SK-N-SH treated with all-trans-retinoic acid at 6 μM for 48 hours (cell line): ENCODE measurements at regions not wholly inside any gene's neighbourhood (a gene's known extent, or its start where the extent isn't known, plus 50 kb on each side); places are given as distances from the start of the nearest gene placed in this dataset.

ENCODE experiments used
- ATAC-seq: fragments of 200-7000 bp; cut with Tn5 transposase; 3 replicates; pipeline ENCODE4 v1.9.1; 2020; ENCODE audit warnings: mild to moderate bottlenecking, moderate library complexity
- ARNTL ChIP-seq: fragments of 450-650 bp; formaldehyde crosslinking; IDR thresholded peaks from 2 replicates; pipeline ENCODE4 v1.5.0; 2020; ENCODE audit warnings: low read depth, mild to moderate bottlenecking, moderate library complexity, borderline replicate concordance
- BACH2 ChIP-seq: fragments of 250-450 bp; sonication (Bioruptor Pico); IDR thresholded peaks from 2 replicates; pipeline ENCODE4 v1.9.0; 2021; ENCODE audit warnings: mild to moderate bottlenecking, borderline replicate concordance
- CREB5 ChIP-seq: fragments of 250-450 bp; sonication (Bioruptor Pico); IDR thresholded peaks from 2 replicates; pipeline ENCODE4 v1.5.1; 2020; ENCODE audit warnings: low read depth, mild to moderate bottlenecking, moderate library complexity
- CSDC2 ChIP-seq: fragments of 250-450 bp; sonication (Bioruptor Pico); IDR thresholded peaks from 2 replicates; pipeline ENCODE4 v1.5.0; 2020; ENCODE audit warnings: mild to moderate bottlenecking, moderate library complexity
- CSRNP3 ChIP-seq: fragments of 250-450 bp; sonication (Bioruptor Pico); IDR thresholded peaks from 2 replicates; pipeline ENCODE4 v1.5.1; 2021; ENCODE audit warnings: mild to moderate bottlenecking, moderate library complexity
- ESRRG ChIP-seq: fragments of 250-450 bp; sonication (Bioruptor Pico); IDR thresholded peaks from 2 replicates; pipeline ENCODE4 v1.6.1; 2021; ENCODE audit warnings: mild to moderate bottlenecking
- GLIS3 ChIP-seq: fragments of 250-450 bp; sonication (Bioruptor Pico); IDR thresholded peaks from 2 replicates; pipeline ENCODE4 v1.5.0; 2020; ENCODE audit warnings: mild to moderate bottlenecking, moderate library complexity
- ISL1 ChIP-seq: fragments of 250-450 bp; sonication (Bioruptor Pico); IDR thresholded peaks from 2 replicates; pipeline ENCODE4 v2.1.2; 2022; ENCODE audit warnings: mild to moderate bottlenecking, moderate library complexity
- OSR1 ChIP-seq: fragments of 250-450 bp; sonication (Bioruptor Pico); IDR thresholded peaks from 2 replicates; pipeline ENCODE4 v1.8.0; 2022; ENCODE audit warnings: moderate library complexity, mild to moderate bottlenecking, inconsistent platforms
- PATZ1 ChIP-seq: fragments of 250-450 bp; sonication (Bioruptor Pico); IDR thresholded peaks from 2 replicates; pipeline ENCODE4 v1.8.0; 2020; ENCODE audit warnings: mild to moderate bottlenecking, moderate library complexity, borderline replicate concordance
- POU6F1 ChIP-seq: fragments of 250-450 bp; sonication (Bioruptor Pico); IDR thresholded peaks from 2 replicates; pipeline ENCODE4 v1.8.0; 2021; ENCODE audit warnings: low read depth, mild to moderate bottlenecking, moderate library complexity, borderline replicate concordance
- PPARA ChIP-seq: fragments of 250-450 bp; sonication (Bioruptor Pico); IDR thresholded peaks from 2 replicates; pipeline ENCODE4 v1.5.0; 2020; ENCODE audit warnings: mild to moderate bottlenecking, borderline replicate concordance
- RARB ChIP-seq: fragments of 250-450 bp; sonication (Bioruptor Pico); IDR thresholded peaks from 2 replicates; pipeline ENCODE4 v1.8.0; 2021; ENCODE audit warnings: mild to moderate bottlenecking, moderate library complexity
- SNAI2 ChIP-seq: fragments of 250-450 bp; sonication (Bioruptor Pico); IDR thresholded peaks from 2 replicates; pipeline ENCODE4 v1.5.0; 2020; ENCODE audit warnings: mild to moderate bottlenecking, moderate library complexity
- TCF4 ChIP-seq: fragments of 250-450 bp; sonication (Bioruptor Pico); IDR thresholded peaks from 2 replicates; pipeline ENCODE4 v1.8.0; 2021; ENCODE audit warnings: mild to moderate bottlenecking, moderate library complexity, borderline replicate concordance
- TOX ChIP-seq: fragments of 250-450 bp; sonication (Bioruptor Pico); IDR thresholded peaks from 2 replicates; pipeline ENCODE4 v1.8.0; 2021; ENCODE audit warnings: mild to moderate bottlenecking, moderate library complexity, borderline replicate concordance
- TSHZ2 ChIP-seq: fragments of 250-450 bp; sonication (Bioruptor Pico); IDR thresholded peaks from 2 replicates; pipeline ENCODE4 v1.5.0; 2020; ENCODE audit warnings: mild to moderate bottlenecking, moderate library complexity
- ZC3H10 ChIP-seq: fragments of 250-450 bp; sonication (Bioruptor Pico); IDR thresholded peaks from 2 replicates; pipeline ENCODE4 v1.5.1; 2021; ENCODE audit warnings: mild to moderate bottlenecking, moderate library complexity
- ZNF565 ChIP-seq: fragments of 450-650 bp; formaldehyde crosslinking; conservative IDR thresholded peaks from 2 replicates; pipeline ENCODE4 v1.5.0; 2020; ENCODE audit warnings: low read depth, mild to moderate bottlenecking, moderate library complexity
- ZNF70 ChIP-seq: fragments of 450-650 bp; formaldehyde crosslinking; IDR thresholded peaks from 2 replicates; pipeline ENCODE4 v1.5.0; 2020; ENCODE audit warnings: mild to moderate bottlenecking, moderate library complexity
- ZNF8 ChIP-seq: fragments of 450-650 bp; formaldehyde crosslinking; IDR thresholded peaks from 2 replicates; pipeline ENCODE4 v1.5.0; 2020; ENCODE audit warnings: mild to moderate bottlenecking, moderate library complexity

- ATAC-seq, result no peak
- TF ChIP-seq ESRRG (CRISPR knock-in tag), result no peak
- no peak for TF ChIP-seq TOX (CRISPR knock-in tag)
- TF ChIP-seq CSDC2 (CRISPR knock-in tag), result no peak
- TF ChIP-seq PPARA (CRISPR knock-in tag), result no peak
- TF ChIP-seq ZNF565 (CRISPR knock-in tag), result no peak
- TF ChIP-seq CREB5 (CRISPR knock-in tag), result no peak
- TF ChIP-seq BACH2, result no peak
- no peak for TF ChIP-seq OSR1
- no peak for TF ChIP-seq PATZ1
- TF ChIP-seq SNAI2 (CRISPR knock-in tag), result no peak
- TF ChIP-seq ZNF70, result no peak
- no peak for TF ChIP-seq ARNTL (CRISPR knock-in tag)
- no peak for TF ChIP-seq ZNF8 (CRISPR knock-in tag)
- no peak for TF ChIP-seq CSRNP3 (CRISPR knock-in tag)
- TF ChIP-seq RARB (CRISPR knock-in tag), result no peak
- TF ChIP-seq POU6F1 (CRISPR knock-in tag), result no peak
- TF ChIP-seq GLIS3 (CRISPR knock-in tag), result no peak
- no peak for TF ChIP-seq TCF4 (CRISPR knock-in tag)
- TF ChIP-seq ZC3H10 (CRISPR knock-in tag), result no peak
- TF ChIP-seq ISL1 (CRISPR knock-in tag), result no peak
- TF ChIP-seq, all 23 proteins: peak for 0
Observed at GRCh38 chr15:70416829-70417228, 319.1 kb upstream of the TLE3 start.

GRCh38 chr15:70415398-70415797 lies 317.7 kb upstream of the TLE3 start:
- TF ChIP-seq CSRNP3 (CRISPR knock-in tag) (no peak), TCF4 (CRISPR knock-in tag) (no peak), ZNF8 (CRISPR knock-in tag) (no peak), ZNF565 (CRISPR knock-in tag) (no peak), TOX (CRISPR knock-in tag) (no peak), TSHZ2 (no peak), BACH2 (no peak)
- ATAC-seq, result no peak
